ENCODE measurements at regions not wholly inside any gene's neighbourhood (a gene's known extent, or its start where the extent isn't known, plus 50 kb on each side); places are given as distances from the start of the nearest gene placed in this dataset.

DNA sequence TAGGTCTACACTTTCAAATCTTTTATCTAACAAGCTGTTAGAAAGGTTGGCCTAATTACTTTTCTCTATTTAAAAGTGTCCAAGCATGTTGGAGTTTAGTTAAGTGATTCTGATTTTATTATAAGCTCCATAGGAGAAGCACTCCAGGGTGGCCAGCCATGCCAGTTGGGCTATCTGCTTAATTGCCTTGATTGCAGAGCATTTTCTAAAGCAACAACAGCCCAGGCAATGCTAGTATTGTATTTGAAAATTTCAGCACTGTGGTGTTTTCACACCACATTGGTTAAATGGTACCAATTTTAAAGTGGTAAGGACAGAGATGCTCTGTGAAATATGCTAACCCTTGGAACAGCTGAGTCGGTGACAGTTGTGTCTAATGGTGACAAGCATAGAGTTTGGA, 510.5 kb upstream of the CDH8 start:
- DNase-seq (ENCODE audit: low read depth): no peak
- H3K4me3 ChIP-seq (ENCODE audit: low read depth, low read length): no peak overlapping the region
- TF ChIP-seq, protein P1, sequence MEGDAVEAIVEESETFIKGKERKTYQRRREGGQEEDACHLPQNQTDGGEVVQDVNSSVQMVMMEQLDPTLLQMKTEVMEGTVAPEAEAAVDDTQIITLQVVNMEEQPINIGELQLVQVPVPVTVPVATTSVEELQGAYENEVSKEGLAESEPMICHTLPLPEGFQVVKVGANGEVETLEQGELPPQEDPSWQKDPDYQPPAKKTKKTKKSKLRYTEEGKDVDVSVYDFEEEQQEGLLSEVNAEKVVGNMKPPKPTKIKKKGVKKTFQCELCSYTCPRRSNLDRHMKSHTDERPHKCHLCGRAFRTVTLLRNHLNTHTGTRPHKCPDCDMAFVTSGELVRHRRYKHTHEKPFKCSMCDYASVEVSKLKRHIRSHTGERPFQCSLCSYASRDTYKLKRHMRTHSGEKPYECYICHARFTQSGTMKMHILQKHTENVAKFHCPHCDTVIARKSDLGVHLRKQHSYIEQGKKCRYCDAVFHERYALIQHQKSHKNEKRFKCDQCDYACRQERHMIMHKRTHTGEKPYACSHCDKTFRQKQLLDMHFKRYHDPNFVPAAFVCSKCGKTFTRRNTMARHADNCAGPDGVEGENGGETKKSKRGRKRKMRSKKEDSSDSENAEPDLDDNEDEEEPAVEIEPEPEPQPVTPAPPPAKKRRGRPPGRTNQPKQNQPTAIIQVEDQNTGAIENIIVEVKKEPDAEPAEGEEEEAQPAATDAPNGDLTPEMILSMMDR (IDR thresholded peaks at IDR 0.05; ENCODE audit: insufficient read depth, low read depth, low read length): no peak

DNA sequence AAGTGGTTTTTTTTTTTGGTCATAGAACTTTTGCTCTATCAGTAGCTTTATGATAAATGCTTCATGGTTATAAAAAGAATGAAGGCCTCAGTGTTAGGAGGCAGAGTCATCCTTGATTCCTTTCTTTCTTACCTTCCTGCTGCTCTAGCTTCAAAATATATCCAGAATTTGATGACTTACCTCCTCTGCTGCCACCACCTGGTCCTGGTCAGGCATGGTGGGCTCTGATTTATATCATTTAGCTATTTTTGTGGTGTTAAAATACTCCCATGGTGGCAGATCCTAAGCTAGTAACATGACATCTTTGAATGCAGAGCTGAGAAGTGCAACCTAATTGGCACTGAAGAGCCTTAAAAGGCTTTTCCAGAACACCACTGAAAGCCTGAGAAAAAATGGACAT, 508.8 kb upstream of the CDH8 start:
- H3K4me3 ChIP-seq (ENCODE audit: low read depth, low read length): no peak overlapping the region
- DNase-seq (ENCODE audit: low read depth): no peak
- TF ChIP-seq, protein P1 (IDR thresholded peaks at IDR 0.05; ENCODE audit: insufficient read depth, low read depth, low read length): no peak

DNA sequence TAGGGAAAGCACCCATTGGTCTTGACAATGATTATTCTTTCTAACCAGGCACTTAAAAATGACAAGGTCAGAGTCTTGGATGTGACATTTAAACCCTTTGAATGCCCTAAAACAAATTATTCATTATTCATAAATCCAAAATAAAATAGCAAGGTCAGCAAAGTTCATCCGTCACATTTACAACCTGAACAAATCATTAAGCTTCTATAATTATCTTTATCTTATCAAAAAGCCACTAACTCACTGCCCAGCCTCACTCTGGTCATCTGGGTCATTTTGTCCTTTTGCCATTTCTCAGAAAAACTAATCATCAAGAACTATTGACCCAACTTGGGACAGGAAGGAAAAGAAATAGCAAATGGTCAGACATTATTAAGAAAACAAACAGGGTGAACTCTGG, 507.3 kb upstream of the CDH8 start:
- DNase-seq (ENCODE audit: low read depth): no peak
- TF ChIP-seq, protein P1 (IDR thresholded peaks at IDR 0.05; ENCODE audit: insufficient read depth, low read depth, low read length): no peak
- no peak overlapping the region for H3K4me3 ChIP-seq (ENCODE audit: low read depth, low read length)

DNA sequence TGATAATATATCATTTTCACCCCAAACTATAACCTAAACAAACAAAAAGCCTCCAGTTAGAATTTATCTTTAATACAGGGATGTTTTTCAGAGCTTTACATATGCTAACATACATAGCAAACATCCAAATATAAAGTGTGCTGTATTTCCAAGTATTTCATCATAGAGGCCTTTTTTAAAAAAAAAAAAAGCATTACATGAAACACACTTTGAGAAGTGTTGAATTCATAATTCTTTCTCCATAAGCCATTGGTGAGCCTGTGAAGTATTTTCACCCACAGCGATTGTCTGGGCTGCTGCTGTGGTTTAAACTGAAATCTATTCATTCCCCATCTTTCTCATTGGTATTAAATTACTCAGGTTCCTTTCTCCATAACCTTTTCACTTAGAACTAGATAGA, 503.4 kb upstream of the CDH8 start:
- TF ChIP-seq, protein P1 (IDR thresholded peaks at IDR 0.05; ENCODE audit: insufficient read depth, low read depth, low read length): no peak
- no peak for DNase-seq (ENCODE audit: low read depth)
- H3K4me3 ChIP-seq (ENCODE audit: low read depth, low read length): no peak overlapping the region

DNA sequence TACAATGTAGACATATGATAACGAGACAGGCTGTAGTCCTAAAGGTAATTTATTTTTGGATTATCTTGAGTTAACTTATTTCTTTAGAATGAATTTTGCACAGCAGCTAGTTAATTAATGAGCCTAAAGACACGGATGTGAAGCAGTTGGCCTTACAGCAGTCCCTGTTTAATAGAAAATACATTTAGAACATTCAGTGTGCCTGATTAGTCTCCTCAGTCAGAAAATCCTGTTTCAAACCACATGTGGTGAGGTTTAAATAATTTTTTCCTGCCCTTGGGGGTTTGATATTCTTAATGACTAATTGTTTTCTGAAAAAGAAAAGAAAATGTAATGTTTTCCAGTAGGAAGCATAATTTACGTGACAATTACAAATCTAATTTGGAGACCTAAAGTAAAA, 494.2 kb upstream of the CDH8 start:
- no peak for DNase-seq (ENCODE audit: low read depth)
- TF ChIP-seq, protein P1 (IDR thresholded peaks at IDR 0.05; ENCODE audit: insufficient read depth, low read depth, low read length): no peak
- H3K4me3 ChIP-seq (ENCODE audit: low read depth, low read length): no peak overlapping the region

DNA sequence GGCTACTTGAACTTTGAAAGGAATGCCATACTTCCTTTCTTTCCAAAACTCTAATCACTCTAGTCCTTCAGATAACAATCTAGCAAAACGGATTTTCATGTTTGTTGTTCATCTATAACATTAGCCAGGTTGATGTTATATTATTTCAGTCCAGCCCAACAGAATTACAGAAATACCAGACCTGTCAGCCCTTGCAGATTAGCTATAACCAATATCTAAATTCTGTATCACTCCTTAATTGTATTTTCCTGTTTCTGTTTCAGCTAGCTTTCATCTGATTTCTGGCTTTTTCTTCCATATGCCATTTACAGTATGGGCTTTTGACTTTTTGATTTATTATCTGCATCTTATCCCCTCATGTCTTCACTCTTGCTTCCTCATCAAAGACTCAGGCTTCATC, 479.8 kb upstream of the CDH8 start:
- TF ChIP-seq, protein P1 (IDR thresholded peaks at IDR 0.05; ENCODE audit: insufficient read depth, low read depth, low read length): no peak
- H3K4me3 ChIP-seq (ENCODE audit: low read depth, low read length): no peak overlapping the region
- no peak for DNase-seq (ENCODE audit: low read depth)

DNA sequence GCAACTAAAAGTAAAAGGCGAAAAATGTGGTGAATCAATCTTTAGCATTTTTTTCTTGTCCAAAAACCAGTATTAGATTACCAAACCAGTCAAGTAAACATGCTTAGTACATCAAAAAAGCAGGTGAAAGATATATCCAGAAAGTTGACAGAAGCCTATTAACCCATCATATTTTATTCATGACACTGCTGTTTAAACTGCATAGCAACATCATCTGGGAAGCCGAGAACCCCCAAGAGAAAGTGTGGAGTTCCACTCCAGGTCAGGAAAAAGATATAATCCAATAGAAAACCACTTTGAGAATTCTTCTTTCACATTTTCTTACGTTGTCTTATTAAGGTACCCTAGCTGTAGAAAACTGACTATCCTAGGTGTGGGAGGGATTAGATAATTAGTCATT, 466.8 kb upstream of the CDH8 start:
- DNase-seq (ENCODE audit: low read depth): no peak
- TF ChIP-seq, protein P1 (IDR thresholded peaks at IDR 0.05; ENCODE audit: insufficient read depth, low read depth, low read length): no peak
- H3K4me3 ChIP-seq (ENCODE audit: low read depth, low read length): no peak overlapping the region

Data from fibroblast of villous mesenchyme (primary cell).